ENCODE measurements at regions not wholly inside any gene's neighbourhood (a gene's known extent, or its start where the extent isn't known, plus 50 kb on each side); places are given as distances from the start of the nearest gene placed in this dataset.

GRCh38 chr7:35529713-35530112 is 165.2 kb downstream of the HERPUD2 start:
- TF ChIP-seq CTCF (IDR thresholded peaks at IDR 0.05; ENCODE audit: low read length) (no peak), EZH2 (IDR thresholded peaks at IDR 0.05; ENCODE audit: borderline replicate concordance, low read length) (no peak)

Measured in OCI-LY1 (cell line).